HCT116 (cell line): ENCODE measurements at regions not wholly inside any gene's neighbourhood (a gene's known extent, or its start where the extent isn't known, plus 50 kb on each side); places are given as distances from the start of the nearest gene placed in this dataset.

Experiments used
- ATAC-seq: fragments of 200-7000 bp; cut with Tn5 transposase; 2 replicates; pipeline ENCODE4 v1.9.1; 2020; ENCODE audit warnings: mild to moderate bottlenecking, moderate library complexity
- BruUV-seq: library from RNA; stranded (reverse); fragments of 400-500 nt; replicated peaks from 2 replicates; lab custom pipeline; 2021; lab: Mats Ljungman, UMichigan
- CTCF ChIA-PET: fragments of 300-600 bp; sonication (Branson Sonifier 250); formaldehyde crosslinking; loops from one replicate; lab custom pipeline; 2021; ENCODE audit warnings: antibody characterized with exemption; lab: Charles Lee
- POLR2A ChIA-PET: fragments of 300-600, 350-600 bp; sonication (Branson Sonifier 250); formaldehyde crosslinking; loops from one replicate; lab custom pipeline; 2021; ENCODE audit warnings: antibody characterized with exemption; lab: Charles Lee
- RAD21 ChIA-PET, 2 experiments: fragments of 300-600 bp; sonication (Branson Sonifier 250); formaldehyde crosslinking; loops; one replicate each; lab custom pipeline; 2023; ENCODE audit warnings: low total read pairs in 2 of 2; ENCODE audit not compliant: uncharacterized antibody in 2 of 2, unreplicated experiment in 2 of 2, low non-redundant PET in 1 of 2; lab: Charles Lee
- DNase-seq: peaks from one replicate; pipeline ENCODE4 v3.0.0-alpha.2; 2010; ENCODE audit warnings: low read depth, low spot score
- H2AFZ ChIP-seq: fragments of 200-600 bp; shearing (Covaris generic), sonication (generic); 2 replicates; pipeline ENCODE4 v1.6.1; 2017; ENCODE audit warnings: low read depth, mixed run types, mixed read lengths, antibody characterized with exemption, low read length; ENCODE audit not compliant: poor library complexity, severe bottlenecking
- H3K27ac ChIP-seq: 2 replicates; pipeline ENCODE4 v1.5.1; 2012; ENCODE audit warnings: low read depth, low read length
- H3K27me3 ChIP-seq: fragments of 200-600 bp; sonication (generic); 2 replicates; pipeline ENCODE4 v1.6.1; 2016; ENCODE audit warnings: mixed run types, low read length, mixed read lengths; ENCODE audit not compliant: insufficient read depth
- H3K36me3 ChIP-seq, 2 experiments: fragments of 200-500 bp in 1 of 2; fragments of 200-600 bp in 1 of 2; sonication (Bioruptor generic) in 1 of 2; sonication (generic) in 1 of 2; 2 replicates each; pipeline versions ENCODE4 v1.5.1 to v1.6.1; 2014 to 2016; ENCODE audit warnings: low read length in 2 of 2, inconsistent platforms in 1 of 2, mixed read lengths in 1 of 2, mixed run types in 1 of 2; ENCODE audit not compliant: insufficient read depth in 2 of 2, control insufficient read depth in 1 of 2
- H3K4me1 ChIP-seq, 2 experiments: fragments of 200-600 bp in 1 of 2; sonication (generic) in 1 of 2; 2 replicates each; pipeline versions ENCODE4 v1.5.1 to v1.6.1; 2012 to 2017; ENCODE audit warnings: low read length in 2 of 2, inconsistent platforms in 1 of 2, mild to moderate bottlenecking in 1 of 2, mixed read lengths in 1 of 2, mixed run types in 1 of 2, moderate library complexity in 1 of 2; ENCODE audit not compliant: insufficient read depth in 2 of 2, control insufficient read depth in 1 of 2
- H3K4me2 ChIP-seq: fragments of 200-600 bp; sonication (generic); 2 replicates; pipeline ENCODE4 v1.6.1; 2017; ENCODE audit warnings: mixed run types, low read length, mixed read lengths
- H3K4me3 ChIP-seq, 2 experiments: fragments of 200-600 bp in 1 of 2; sonication (generic) in 1 of 2; replicated peaks in 1 of 2; 2 replicates each; pipeline ENCODE4 v1.5.1; 2011 to 2016; ENCODE audit warnings: low read length in 2 of 2, control low read depth in 1 of 2, low read depth in 1 of 2, mild to moderate bottlenecking in 1 of 2, mixed read lengths in 1 of 2, mixed run types in 1 of 2
- H3K79me2 ChIP-seq: fragments of 200-600 bp; sonication (generic); 2 replicates; pipeline ENCODE4 v1.6.1; 2017; ENCODE audit warnings: mild to moderate bottlenecking, mixed run types, low read length, moderate library complexity, mixed read lengths; ENCODE audit not compliant: insufficient read depth
- H3K9ac ChIP-seq: fragments of 200-600 bp; sonication (generic); 2 replicates; pipeline ENCODE4 v1.6.1; 2016; ENCODE audit warnings: low read length, mixed read lengths
- H3K9me2 ChIP-seq: fragments of 200-600 bp; sonication (generic), shearing (Covaris generic); 2 replicates; pipeline ENCODE4 v1.6.1; 2017; ENCODE audit warnings: mixed run types, mild to moderate bottlenecking, moderate library complexity; ENCODE audit not compliant: insufficient read depth
- H3K9me3 ChIP-seq, 2 experiments: fragments of 200-500 bp in 1 of 2; fragments of 200-600 bp in 1 of 2; sonication (Bioruptor generic) in 1 of 2; sonication (generic) in 1 of 2; 2 replicates each; pipeline ENCODE4 v1.6.1; 2014 to 2017; ENCODE audit warnings: low read length in 2 of 2, mixed read lengths in 2 of 2, inconsistent platforms in 1 of 2, low read depth in 1 of 2, mild to moderate bottlenecking in 1 of 2, mixed run types in 1 of 2, moderate library complexity in 1 of 2; ENCODE audit not compliant: control insufficient read depth in 1 of 2, insufficient read depth in 1 of 2
- H4K20me1 ChIP-seq: fragments of 200-600 bp; sonication (generic), shearing (Covaris generic); 2 replicates; pipeline ENCODE4 v1.6.1; 2017; ENCODE audit warnings: mixed run types, mild to moderate bottlenecking, moderate library complexity; ENCODE audit not compliant: insufficient read depth
- EGR1 ChIP-seq: IDR thresholded peaks from 2 replicates; pipeline ENCODE4 v1.6.1; 2012; ENCODE audit warnings: low read depth
- EZH2 ChIP-seq: fragments of 200-600 bp; sonication (generic); IDR thresholded peaks from 2 replicates; pipeline ENCODE4 v1.6.1; 2017; ENCODE audit warnings: antibody characterized with exemption, mixed run types
- POLR2A ChIP-seq: IDR thresholded peaks from 2 replicates; pipeline ENCODE4 v1.7.0; 2011; ENCODE audit warnings: borderline replicate concordance; ENCODE audit not compliant: insufficient read depth, insufficient read length; ENCODE audit errors: extremely low read depth
- POLR2AphosphoS5 ChIP-seq: IDR thresholded peaks from 2 replicates; pipeline ENCODE4 v1.6.1; 2011; ENCODE audit warnings: mild to moderate bottlenecking, low read depth, low read length, moderate library complexity
- RAD21 ChIP-seq: IDR thresholded peaks from 2 replicates; pipeline ENCODE4 v1.6.1; 2012; ENCODE audit warnings: low read depth, mild to moderate bottlenecking
- TCF7L2 ChIP-seq: IDR thresholded peaks from 2 replicates; pipeline ENCODE4 v1.7.0; 2011; ENCODE audit warnings: borderline replicate concordance, inconsistent platforms; ENCODE audit not compliant: insufficient read depth, insufficient read length; ENCODE audit errors: extremely low read depth
- YY1 ChIP-seq: IDR thresholded peaks from 2 replicates; pipeline ENCODE4 v1.6.1; 2011; ENCODE audit warnings: low read length, low read depth, moderate library complexity, mild to moderate bottlenecking; ENCODE audit not compliant: insufficient replicate concordance; ENCODE audit errors: extremely low read depth
- ZFX ChIP-seq: fragments of 450-650 bp; IDR thresholded peaks from 2 replicates; pipeline ENCODE4 v1.6.1; 2017
- ZNF274 ChIP-seq: fragments of 200-500 bp; sonication (Bioruptor generic); IDR thresholded peaks from 2 replicates; pipeline ENCODE4 v1.6.1; 2014; ENCODE audit warnings: mild to moderate bottlenecking, low read depth, low read length, inconsistent platforms
- intact Hi-C: fragments of 100-400 bp; cut with micrococcal nuclease; formaldehyde crosslinking; loops from 2 replicates; pipeline ENCODE4 v1.10.0; 2022
- TF ChIP-seq, protein P1 (sequence below): IDR thresholded peaks from 2 replicates; pipeline ENCODE4 v1.6.1; 2011; ENCODE audit warnings: mild to moderate bottlenecking, low read length, moderate library complexity; ENCODE audit not compliant: insufficient replicate concordance; ENCODE audit errors: extremely low read depth
- TF ChIP-seq, protein P2 (sequence below): IDR thresholded peaks from 2 replicates; pipeline ENCODE4 v1.6.1; 2012; ENCODE audit warnings: low read depth

- intact Hi-C loops, result no loop called here
- ATAC-seq (no peak), DNase-seq (no peak)
- Histone ChIP-seq H3K36me3 (no peaks in the 10 kb centered on the region), H4K20me1 (no peaks in the 10 kb centered on the region), H2AFZ (no peak overlapping the region), H3K9ac (no peak overlapping the region), H3K79me2 (no peaks in the 10 kb centered on the region), H3K4me2 (no peak overlapping the region), H3K27me3 (no peaks in the 10 kb centered on the region), H3K4me1 (no peaks in the 10 kb centered on the region), H3K27ac (no peak overlapping the region), H3K9me3 (no peaks in the 10 kb centered on the region), H3K4me3 (no peak overlapping the region), H3K9me2 (no peaks in the 10 kb centered on the region)
- ChIA-PET CTCF (no interaction called here), POLR2A (no interaction called here), RAD21 (no interaction called here)
- TF ChIP-seq TCF7L2, result no peak
- no peak for TF ChIP-seq ZFX
- no peak for TF ChIP-seq YY1
- no peak for TF ChIP-seq RAD21
- no peak for TF ChIP-seq POLR2AphosphoS5
- TF ChIP-seq, protein P1, sequence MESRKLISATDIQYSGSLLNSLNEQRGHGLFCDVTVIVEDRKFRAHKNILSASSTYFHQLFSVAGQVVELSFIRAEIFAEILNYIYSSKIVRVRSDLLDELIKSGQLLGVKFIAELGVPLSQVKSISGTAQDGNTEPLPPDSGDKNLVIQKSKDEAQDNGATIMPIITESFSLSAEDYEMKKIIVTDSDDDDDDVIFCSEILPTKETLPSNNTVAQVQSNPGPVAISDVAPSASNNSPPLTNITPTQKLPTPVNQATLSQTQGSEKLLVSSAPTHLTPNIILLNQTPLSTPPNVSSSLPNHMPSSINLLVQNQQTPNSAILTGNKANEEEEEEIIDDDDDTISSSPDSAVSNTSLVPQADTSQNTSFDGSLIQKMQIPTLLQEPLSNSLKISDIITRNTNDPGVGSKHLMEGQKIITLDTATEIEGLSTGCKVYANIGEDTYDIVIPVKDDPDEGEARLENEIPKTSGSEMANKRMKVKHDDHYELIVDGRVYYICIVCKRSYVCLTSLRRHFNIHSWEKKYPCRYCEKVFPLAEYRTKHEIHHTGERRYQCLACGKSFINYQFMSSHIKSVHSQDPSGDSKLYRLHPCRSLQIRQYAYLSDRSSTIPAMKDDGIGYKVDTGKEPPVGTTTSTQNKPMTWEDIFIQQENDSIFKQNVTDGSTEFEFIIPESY, result no peak
- TF ChIP-seq, protein P2, sequence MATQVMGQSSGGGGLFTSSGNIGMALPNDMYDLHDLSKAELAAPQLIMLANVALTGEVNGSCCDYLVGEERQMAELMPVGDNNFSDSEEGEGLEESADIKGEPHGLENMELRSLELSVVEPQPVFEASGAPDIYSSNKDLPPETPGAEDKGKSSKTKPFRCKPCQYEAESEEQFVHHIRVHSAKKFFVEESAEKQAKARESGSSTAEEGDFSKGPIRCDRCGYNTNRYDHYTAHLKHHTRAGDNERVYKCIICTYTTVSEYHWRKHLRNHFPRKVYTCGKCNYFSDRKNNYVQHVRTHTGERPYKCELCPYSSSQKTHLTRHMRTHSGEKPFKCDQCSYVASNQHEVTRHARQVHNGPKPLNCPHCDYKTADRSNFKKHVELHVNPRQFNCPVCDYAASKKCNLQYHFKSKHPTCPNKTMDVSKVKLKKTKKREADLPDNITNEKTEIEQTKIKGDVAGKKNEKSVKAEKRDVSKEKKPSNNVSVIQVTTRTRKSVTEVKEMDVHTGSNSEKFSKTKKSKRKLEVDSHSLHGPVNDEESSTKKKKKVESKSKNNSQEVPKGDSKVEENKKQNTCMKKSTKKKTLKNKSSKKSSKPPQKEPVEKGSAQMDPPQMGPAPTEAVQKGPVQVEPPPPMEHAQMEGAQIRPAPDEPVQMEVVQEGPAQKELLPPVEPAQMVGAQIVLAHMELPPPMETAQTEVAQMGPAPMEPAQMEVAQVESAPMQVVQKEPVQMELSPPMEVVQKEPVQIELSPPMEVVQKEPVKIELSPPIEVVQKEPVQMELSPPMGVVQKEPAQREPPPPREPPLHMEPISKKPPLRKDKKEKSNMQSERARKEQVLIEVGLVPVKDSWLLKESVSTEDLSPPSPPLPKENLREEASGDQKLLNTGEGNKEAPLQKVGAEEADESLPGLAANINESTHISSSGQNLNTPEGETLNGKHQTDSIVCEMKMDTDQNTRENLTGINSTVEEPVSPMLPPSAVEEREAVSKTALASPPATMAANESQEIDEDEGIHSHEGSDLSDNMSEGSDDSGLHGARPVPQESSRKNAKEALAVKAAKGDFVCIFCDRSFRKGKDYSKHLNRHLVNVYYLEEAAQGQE, result no peak
- no peak for TF ChIP-seq ZNF274
- TF ChIP-seq POLR2A, result no peak
- no peak for TF ChIP-seq EGR1
- no peak for TF ChIP-seq EZH2
- no TSS peak for BruUV-seq
These were observed 216.0 kb upstream of the TEX13C start for GRCh38 chrX:125103693-125104092.
